AML-193 (cell line): ENCODE measurements at regions not wholly inside any gene's neighbourhood (a gene's known extent, or its start where the extent isn't known, plus 50 kb on each side); places are given as distances from the start of the nearest gene placed in this dataset.
A peak's percentile ranks its signal among the peaks of the same experiment; 100 is the strongest.
"Not testable (repeated sequence)": the region's sequence is repeated elsewhere in the genome, so short reads cannot be mapped to it uniquely, and the experiment has no call there.

Experiments
- DNase-seq, 2 experiments: peaks; one replicate each; lab custom pipeline; 2025; lab: John Stamatoyannopoulos, UW

DNA sequence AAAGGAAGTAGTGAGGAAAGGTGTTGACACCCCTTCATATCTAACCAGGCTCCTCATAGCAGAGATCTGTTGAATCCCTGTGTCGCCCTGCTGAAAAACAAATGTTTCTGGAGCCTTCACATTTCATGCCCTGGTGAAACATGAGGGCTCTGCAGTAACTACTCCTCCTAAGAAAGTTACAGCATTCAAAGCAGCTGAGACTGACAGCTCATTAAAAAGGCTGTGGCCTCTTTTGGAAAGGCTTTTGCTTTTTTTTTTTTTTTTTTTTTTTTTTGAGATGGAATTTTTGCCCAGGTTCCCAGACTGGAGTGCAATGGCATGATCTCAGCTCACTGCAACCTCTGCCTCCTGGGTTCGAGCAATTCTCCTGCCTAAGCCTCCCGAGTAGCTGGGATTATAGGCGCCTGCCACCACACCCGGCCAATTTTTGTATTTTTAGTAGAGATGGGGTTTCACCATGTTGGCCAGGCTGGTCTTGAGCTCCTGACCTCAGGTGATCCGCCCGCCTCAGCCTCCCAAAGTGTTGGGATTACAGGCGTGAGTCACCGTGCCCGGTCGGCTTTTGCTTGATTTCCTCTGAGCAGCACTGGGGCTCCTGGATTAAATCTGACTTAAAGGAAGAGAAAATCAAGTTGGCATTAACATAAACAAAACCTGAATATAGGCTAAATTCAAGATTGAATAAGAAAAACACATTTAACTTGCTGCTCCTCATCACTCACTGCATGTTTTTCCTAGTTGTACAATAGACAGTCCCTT is 112.9 kb downstream of the PCSK1 start:
- not testable (repeated sequence) for DNase-seq

DNA sequence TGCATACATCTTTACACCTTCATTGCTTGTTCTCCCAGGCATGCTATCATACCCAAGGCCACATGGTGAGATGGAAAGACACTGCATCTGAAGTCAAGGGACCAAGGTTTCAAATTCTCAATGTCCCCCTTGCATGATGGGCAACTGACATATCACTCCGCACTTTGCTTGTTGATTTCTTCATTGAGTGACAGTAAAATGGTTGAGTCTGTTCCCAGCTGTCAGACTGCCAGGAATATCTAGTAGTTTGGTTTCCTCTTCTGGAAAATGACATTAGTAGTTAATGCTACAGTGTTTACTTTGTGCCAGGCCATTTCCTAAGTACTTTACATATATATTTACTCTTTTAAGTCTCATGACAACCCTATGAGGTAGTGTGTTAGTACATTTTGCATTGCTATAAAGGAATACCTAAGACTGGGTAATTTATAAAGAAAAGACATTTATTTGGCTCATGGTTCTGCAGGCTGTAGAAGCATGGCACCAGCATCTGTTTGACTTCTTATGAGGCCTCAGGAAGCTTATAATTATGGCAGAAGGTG is 114.4 kb downstream of the PCSK1 start:
- DNase-seq: no peak

DNA sequence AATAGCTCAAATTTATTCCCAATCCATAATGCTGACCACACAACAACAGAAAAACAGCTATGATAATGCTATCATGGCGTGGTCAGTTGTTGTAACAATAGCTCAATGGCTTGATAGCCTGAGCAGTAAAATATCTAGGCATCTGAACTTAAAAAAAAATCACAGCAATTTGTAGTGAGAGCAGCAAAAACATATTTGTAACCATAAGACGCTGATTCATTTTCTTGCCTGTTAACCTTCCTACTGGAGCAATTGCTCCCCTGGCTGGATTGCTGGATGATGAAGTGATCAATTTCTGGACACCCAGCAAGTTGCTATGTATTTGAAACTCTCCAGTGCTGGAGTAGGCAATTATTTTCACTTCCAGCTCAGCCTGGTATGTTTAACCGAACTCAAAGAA is 115.1 kb downstream of the PCSK1 start:
- no peak for DNase-seq

DNA sequence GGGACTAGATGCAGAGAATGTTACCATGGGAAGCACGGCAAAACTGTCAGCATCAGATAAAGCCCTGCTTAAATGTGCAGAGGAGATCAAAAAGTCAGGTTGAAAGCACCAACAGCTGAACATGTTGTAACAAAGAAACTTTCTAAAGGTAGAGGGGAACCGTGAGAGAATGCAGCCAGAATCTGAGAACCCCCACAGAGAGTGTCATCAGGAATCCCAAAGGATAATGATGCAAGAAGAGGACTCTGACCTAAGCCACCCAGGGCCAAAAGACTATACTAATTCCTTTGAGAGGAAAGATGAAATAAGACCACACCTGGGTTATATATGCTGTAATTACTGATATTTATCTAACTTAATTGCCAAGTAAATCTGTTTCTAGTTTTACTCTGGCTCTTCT is 116.6 kb downstream of the PCSK1 start:
- no peak for DNase-seq

DNA sequence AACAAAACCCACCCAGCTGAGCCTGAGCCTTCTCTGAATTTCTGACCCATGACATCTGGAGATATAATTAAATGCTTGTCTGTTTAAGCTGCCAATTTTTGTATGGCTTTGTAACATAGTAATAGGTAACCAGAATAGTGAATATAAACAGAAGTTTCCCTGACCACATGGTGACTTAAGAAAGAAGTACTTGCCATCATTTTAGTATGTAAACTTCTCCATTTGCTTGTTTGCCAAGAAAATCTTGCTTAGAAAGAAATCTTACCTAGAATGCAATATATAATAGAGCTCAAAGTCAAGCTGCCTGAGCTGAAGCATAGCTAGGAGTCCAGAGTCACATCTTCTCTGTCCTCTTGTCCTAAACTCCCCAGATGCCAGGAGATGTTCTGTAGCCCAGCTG is 117.0 kb downstream of the PCSK1 start:
- DNase-seq: no peak

DNA sequence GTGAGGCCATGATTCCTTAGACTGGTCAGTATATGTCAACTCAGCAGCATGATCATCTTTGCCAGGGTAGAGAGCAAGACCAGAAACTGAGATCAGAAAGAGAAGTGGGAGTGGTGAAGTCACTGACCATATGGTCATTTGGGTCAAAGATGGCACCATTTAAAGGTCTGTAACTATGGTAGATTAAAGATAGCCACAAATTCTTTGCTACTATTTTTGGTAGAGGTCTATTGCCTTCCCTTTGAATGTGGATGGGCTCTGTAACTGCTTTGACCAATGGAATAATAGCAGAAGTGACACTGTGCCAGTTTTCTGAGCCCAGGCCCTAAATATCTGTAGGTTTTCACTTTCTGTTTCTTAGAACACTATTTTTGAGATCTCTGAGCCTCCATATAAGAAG is 117.6 kb downstream of the PCSK1 start:
- DNase-seq: no peak

DNA sequence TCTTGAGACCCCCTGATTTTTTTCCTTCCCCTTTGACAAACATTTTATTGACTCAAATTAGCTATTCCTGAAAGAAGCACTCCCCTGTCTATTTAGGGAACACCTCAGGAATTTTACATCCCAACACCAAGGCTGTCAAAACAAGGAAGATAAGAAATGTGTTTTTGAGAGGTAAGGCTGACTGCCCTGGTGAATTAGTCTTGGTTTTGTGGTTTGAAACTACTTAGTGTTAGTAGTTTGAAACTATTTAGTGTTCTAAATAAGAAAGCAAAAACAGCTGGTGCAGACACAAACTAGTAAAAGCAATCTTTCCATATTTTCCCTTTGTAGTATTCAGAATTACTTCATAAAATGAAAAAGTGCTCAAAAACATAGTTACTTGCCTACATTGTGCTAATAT is 120.7 kb downstream of the PCSK1 start:
- DNase-seq: no peak

DNA sequence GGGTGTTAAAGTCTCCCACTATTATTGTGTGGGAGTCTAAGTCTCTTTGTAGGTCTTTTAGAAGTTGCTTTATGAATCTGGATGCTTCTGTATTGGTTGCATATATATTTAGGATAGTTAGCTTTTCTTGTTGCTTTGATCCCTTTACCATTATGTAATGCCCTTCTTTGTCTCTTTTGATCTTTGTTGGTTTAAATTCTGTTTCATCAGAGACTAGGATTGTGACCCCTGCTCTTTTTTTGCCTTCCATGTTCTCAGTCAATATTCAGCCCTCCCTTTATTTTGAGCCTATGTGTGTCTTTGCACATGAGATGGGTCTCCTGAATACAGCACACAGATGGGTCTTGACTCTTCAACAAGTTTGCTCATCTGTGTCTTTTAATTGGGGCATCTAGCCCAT is 126.0 kb downstream of the PCSK1 start:
- DNase-seq: not testable (repeated sequence)

DNA sequence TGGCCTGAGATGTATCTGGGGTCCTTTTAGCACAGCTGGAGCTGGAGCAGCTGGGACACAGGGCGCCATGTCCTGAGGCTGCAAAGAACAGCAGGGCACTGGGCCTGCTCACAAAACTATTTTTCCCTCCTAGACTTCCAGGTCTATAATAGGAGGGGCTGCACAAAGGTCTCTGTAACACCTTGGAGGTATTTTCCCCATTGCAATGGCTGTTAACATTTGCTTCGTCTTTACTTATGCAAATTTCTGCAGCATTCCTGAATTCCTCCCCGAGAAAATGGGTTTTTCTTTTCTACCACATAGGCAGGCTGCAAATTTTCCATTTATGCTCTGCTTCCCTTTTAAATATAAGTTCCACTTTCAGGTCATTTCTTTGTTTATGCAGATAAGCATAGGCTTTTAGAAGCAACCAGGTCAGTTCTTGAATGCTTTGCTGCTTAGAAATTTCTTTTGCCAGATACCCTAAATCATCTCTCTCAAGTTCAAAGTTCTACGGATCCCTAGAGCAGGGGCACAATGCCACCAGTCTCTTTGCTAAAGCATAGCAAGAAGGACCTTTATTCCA is 130.8 kb downstream of the PCSK1 start:
- no peak for DNase-seq

DNA sequence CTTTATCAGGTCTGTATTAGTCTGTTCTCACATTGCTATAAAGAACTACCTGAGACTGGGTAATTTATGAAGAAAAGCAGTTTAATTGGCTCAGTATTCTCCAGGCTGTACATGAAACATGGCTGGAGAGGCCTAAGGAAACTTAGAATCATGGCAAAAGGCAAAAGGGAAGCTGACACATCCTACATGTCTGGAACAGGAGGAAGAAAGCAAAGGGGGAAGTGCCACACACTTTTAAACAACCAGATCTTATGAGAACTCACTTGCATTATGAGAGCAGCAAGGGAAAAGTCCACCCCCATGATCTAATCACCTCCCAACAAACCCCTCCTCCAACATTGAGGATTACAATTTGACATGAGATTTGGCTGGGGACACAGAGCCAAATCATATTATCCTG is 132.1 kb downstream of the PCSK1 start:
- DNase-seq: peak; percentile 38 to 45

DNA sequence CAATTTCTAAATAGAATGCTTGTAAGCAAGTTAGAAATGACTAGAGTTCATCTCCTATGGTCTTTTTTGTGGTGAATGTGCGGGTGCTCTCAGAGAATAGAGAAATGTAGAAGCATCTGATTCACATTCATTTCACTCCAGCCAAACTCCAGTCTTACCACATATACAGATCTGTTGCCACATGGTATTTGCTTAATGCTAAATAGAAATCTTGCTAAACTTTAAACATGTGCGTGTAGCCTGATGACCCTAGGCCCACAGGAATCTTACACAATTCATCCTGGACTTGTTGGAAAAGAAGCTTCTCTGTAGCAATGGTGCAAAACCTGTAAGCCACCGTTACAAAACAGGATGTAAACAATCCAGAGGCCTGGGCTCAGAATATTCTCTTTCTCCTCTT is 135.2 kb downstream of the PCSK1 start:
- peak; percentile 98 for DNase-seq

DNA sequence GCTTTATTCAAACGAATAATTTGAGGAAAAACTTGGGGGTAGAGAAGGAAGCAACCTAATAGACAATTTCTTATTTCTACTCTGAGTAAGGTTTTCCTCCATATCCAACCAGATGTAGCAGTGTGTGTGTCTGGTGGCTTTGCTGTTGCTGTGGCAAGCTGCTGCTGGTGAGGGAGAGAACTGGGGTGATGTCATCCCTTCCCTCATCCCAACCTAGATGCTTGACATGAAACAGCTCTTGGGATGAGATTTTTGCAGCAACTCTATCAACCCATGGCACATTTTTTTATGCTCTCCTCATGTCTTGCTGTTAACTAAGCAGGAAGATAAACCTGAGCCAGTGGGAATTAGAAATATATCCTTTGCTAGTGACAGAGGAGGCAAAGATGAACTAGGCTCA is 135.8 kb downstream of the PCSK1 start:
- peak in 1 of 2 experiments; percentile 20 for DNase-seq

DNA sequence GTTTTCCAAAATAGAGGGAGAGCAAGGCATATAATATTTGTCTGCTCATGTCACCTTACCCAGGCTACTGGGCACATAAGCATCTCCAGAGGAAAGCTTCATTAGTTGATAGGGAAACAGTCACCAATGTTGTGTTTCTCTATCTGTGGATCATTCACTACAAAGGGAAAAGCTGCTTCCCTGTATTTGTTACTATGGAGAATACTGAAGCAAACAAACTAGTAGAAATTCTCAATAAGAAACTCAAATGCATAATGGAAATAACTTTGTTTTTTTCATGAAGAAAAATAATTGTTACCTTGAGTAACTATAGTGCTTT is 138.2 kb downstream of the PCSK1 start:
- no peak for DNase-seq

DNA sequence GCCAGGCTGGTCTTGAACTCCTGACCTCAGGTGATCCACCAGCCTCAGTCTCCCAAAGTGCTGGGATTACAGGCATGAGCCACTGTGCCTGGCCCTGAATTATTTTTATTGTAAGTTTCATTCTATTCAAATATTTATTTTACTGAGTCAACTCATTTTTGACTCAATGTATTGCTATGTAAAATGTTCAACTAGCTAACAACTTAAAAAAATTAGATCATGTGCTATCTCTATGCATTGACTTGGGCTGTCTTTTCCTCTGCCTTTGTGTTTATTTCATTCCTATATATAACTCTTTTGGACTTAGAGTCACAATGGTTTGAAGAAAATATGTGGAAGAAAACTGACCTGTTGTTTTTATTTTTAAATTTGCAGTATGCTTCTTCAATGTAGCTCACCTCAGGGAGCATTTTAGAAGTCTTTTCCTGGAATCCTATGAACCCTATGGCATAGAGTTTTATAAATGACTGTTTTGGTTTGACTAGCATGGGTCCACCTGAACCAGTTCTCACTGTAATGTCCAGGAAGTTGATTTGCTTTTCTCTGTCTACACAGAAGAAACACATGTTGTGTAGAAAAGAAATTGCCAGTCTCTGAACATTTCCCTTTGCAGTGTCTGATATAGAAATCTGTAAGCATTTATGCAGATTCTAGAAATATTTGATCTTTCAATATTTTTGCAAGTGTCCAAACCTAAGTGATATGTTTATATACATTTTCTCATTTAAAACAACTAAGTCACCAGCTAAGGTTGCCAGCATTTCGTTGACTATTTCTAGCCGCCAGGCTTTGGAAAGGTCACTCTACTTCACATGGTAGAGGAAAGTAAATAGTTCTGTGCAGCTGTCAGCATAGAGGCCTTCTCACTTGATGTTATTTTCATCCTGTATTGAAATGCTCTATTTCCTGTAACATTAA is 138.8 kb downstream of the PCSK1 start:
- no peak for DNase-seq

DNA sequence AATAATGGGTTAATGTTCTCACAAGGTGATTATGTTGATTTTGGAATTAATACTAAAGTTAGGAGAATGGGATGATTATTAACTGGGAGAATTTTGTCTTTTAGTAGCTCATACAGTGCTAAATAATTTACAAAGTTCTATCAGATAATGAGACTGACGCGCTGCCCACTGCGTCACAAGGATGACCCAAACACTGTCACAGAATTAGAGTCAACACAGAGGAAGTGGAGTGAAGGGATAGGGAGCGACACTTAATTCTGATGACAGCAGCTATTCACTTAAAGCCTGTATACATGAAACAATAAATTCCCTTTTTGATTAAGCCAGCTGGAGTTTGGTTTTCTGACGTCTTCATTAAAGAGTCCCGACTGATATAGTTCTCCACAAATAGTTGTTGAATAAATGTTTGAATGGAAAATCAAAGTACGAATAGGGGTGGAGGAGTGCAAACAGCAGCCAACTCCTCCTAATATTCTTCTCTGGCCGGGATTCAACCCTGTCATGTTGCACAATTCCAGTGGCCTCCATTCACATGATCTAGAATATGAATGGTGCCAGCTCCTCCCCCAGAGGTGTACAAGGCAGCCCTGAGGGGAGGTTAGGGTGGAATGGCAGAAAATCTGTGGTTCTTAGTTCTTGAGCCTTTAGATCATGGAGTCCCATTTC is 140.3 kb downstream of the PCSK1 start:
- no peak for DNase-seq

DNA sequence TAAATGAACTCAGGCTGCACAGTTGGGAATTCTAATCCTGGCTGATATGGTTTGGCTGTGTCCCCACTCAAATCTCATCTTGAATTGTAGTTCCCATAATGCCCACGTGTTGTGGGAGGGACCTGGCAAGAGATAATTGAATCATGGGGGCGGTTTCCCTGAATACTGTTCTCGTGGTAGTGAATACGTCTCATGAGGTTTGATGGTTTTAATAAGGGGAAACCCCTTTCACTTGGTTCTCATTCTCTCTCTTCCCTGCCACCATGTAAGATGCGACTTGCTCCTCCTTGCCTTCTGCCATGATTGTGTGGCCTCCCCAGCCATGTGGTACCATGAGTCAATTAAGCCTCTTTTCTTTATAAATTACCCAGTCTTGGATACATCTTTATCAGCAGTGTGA is 143.8 kb downstream of the PCSK1 start:
- not testable (repeated sequence) for DNase-seq

DNA sequence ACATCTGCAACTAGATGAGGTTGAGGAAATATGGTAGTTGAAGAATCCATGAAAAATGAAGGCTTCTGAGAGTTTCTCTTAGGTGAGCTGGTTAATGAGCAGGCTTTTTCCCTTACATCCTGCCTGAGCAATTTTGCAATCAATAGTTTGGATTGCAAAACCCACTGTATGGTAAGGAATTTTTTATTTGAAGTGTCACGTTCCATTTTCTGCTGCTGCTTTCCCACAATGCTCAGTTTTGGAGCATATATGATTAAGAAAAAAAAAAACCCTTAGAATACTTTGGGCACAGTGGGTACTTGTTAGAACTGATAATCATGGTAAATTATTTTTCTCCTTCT is 144.2 kb downstream of the PCSK1 start:
- DNase-seq: no peak

DNA sequence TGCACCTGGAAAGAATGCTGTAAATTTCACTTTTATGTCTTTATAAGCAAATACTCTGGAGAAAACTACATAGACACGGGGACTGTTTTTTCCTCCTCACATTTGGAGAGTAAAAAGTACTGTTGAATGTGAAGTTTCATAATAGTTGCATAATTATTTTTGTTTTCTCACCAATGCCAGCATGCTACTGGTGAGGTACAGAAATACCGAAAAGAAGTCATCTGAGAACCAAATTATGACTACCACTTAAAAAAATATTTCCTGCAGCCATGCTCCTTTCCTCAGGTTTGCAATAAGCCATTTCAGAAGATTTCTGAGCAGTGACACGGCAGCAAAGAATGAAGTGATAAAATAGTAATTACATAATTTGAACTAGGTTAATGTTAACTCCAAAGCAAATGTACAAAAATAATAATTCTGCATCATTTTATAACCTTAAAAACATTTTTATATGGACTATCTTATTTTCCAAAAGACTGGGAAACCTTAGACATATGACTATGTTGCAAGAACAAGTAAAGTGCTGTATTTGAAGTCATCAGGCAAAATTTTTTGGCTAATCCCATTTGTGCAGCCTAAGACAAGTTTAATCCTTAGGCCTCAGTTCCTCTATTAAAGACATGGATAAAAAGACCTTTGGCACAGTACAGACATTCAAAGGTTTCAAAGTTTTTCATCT is 144.7 kb downstream of the PCSK1 start:
- DNase-seq: peak in 1 of 2 experiments; percentile 24

DNA sequence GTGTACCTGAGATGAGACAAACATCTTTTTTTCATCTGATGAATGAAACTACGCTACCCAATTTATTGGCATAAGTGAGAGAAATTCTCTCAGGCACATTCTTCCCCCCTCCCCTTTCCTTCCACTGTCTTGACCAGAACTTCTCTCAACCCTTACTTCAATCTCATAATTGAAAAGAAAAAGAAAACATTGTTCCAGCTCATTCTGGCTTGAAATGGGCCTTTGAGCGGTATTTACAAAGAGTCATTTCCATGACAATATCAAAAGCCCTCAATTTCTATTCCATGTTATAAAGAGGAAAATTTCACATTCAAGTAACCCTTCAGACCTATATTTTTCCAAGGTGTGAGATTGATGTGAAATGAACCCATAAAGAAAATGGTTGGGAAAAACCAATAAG is 145.9 kb downstream of the PCSK1 start:
- DNase-seq: no peak

DNA sequence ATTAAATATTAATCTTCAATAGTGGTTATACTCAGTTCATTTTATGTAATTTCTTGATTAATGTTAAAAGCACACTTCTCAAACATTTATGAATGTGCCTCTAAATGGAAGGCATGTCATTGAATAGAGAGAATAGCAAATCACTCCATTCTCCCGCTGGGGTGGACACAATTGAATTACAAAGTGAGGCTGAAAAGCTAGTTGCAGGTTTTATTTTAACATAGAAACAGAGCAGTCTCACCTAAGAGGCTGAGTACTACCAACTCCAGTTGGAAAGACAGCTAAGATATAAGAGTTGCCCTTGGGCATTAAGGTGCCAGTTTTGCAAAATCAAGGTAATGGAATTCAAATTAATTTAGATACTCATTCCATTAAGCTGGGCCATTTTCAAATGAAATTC is 147.2 kb downstream of the PCSK1 start:
- DNase-seq: no peak

DNA sequence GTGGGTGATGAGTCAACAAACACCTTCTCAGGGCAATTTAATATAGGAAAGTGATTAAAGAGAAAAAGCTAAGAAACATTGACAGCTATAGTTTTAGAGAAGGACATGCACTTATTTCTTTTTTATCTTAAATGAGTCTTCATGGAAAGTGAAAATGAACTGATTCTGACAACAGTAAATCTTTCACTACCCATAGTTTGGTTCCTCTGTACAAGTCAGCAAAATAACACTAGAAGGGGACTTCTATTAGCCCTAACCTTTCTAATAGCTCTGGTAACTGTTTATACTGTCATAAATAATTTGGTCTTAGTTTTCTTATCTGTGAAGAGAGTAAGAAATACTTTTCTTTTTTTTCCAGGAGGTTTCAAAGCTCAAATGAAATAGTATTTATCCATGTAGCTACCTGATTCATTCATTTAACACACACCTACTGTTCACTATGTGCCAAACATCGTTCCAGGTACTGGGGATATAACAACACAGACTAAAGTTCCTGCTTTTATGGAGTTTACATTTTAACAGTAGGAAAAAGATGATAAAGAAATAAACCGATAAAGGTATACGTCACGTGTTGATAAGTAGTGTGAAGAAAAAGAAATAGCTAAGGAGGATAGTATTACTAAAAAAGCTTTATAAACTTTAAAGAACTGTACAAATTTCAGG is 148.2 kb downstream of the PCSK1 start:
- no peak for DNase-seq
